ENCODE measurements at regions not wholly inside any gene's neighbourhood (a gene's known extent, or its start where the extent isn't known, plus 50 kb on each side); places are given as distances from the start of the nearest gene placed in this dataset.

DNA sequence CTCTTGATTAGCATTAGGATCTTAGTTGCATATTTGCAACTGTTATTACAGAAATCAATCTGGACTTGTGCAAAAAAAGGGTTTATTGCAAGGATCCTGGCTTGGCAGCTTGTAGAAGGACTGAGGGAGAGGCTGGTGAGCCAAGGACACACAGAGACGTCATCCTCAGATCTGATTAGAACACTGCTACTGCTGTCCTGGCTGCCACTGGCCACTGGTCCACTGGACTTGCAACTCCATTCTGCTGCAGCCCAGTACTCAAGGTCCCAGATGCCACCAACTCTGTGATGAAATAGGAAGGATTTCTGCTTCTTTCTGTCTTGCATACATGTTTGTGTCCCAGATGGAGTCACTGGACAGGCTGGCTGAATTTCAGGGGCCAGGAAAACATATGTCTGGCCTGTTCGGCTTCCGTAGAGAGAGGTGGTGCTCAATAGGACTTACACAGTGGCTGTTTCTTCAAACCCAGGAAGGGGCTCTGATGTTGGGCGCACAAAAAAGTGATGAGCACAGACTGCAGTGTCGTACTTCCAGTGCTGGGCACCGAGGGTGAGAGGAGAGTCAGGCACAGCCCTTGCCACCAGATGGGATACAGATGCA lies 68.9 kb upstream of the SH3PXD2B start:
- no peaks in the 10 kb centered on the region for H3K36me3 ChIP-seq
- peaks cover 0 to 40% (median 17%) of the 10 kb centered on the region in 12 donors for H3K9me3 ChIP-seq
- H3K27ac ChIP-seq, result no peak overlapping the region
- no peak for DNase-seq
- H3K4me3 ChIP-seq, result no peak overlapping the region
- intact Hi-C loops (cut with DNase I), result no loop called here
- TF ChIP-seq POLR2A (IDR thresholded peaks at IDR 0.05), result no peak
- TF ChIP-seq, protein P1, sequence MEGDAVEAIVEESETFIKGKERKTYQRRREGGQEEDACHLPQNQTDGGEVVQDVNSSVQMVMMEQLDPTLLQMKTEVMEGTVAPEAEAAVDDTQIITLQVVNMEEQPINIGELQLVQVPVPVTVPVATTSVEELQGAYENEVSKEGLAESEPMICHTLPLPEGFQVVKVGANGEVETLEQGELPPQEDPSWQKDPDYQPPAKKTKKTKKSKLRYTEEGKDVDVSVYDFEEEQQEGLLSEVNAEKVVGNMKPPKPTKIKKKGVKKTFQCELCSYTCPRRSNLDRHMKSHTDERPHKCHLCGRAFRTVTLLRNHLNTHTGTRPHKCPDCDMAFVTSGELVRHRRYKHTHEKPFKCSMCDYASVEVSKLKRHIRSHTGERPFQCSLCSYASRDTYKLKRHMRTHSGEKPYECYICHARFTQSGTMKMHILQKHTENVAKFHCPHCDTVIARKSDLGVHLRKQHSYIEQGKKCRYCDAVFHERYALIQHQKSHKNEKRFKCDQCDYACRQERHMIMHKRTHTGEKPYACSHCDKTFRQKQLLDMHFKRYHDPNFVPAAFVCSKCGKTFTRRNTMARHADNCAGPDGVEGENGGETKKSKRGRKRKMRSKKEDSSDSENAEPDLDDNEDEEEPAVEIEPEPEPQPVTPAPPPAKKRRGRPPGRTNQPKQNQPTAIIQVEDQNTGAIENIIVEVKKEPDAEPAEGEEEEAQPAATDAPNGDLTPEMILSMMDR (IDR thresholded peaks at IDR 0.05), result no peak
- WGBS, 4 donors, result 92 to 95% (median 95%) methylated on average over 6 of the region's 6 CpGs
- no peaks in the 10 kb centered on the region for H3K27me3 ChIP-seq
- peaks cover 0 to 18% (median 6%) of the 10 kb centered on the region in 12 donors for H3K4me1 ChIP-seq
- peak in 1 of 4 donors; percentile 34 for ATAC-seq

DNA sequence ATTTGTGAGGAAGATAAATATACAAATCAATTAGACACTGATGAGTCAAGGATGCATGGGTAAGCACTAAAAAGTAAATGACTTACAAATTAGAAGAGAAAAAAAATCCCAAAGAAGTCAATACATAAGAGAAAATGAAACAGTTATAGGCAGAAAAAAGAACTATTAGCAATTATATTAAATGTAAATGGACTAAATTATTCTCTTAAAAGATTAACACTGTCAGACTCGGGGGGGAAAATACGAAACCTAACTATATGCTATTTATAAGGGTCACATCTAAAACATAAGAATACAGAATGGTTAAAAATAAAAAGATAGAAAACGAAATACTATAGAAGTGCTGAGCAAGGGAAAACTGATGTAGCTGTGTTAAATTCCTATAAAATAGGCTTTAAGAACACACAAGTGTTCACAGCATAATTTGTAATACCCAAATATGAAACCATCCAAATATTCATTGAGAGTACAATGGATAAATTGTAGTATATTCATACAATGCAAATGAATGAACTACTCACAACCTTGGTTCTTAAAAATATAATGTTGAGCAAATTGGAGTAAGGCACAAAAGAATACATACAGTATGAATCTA lies 67.1 kb upstream of the SH3PXD2B start:
- whole genome bisulfite sequencing, 4 donors, result 85 to 91% (median 90%) methylated on average over 3 of the region's 3 CpGs
- peaks cover 0 to under 1% (median 0%) of the 10 kb centered on the region in 12 donors for H3K4me1 ChIP-seq
- no peak overlapping the region for H3K4me3 ChIP-seq
- DNase-seq, result no peak
- no peaks in the 10 kb centered on the region for H3K27me3 ChIP-seq
- ATAC-seq, result no peak
- no peaks in the 10 kb centered on the region for H3K36me3 ChIP-seq
- peaks cover 0 to 46% (median 17%) of the 10 kb centered on the region in 12 donors for H3K9me3 ChIP-seq
- TF ChIP-seq POLR2A (IDR thresholded peaks at IDR 0.05), result no peak
- TF ChIP-seq, protein P1 (IDR thresholded peaks at IDR 0.05), result no peak
- H3K27ac ChIP-seq, result no peak overlapping the region
- intact Hi-C loops (cut with DNase I), result no loop called here

DNA sequence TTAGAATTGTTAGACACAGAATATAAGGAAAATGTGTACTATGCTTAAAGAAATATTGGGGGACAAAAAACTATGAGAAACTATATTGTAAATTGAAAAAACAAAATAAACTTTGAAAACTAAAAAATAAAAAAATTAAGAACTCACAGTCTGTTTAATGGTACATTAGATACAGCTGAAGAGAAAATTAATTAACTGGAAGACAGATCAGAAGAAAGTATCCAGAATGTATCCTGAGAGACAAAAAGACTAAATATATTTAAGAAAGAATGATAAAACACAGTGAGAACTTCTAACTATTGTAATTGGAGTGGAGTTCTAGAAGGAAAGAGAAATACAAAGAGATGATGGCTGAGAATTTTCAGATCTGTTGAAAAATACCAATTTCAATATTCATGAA lies 57.6 kb upstream of the SH3PXD2B start:
- peaks cover 0 to 28% (median 17%) of the 10 kb centered on the region in 12 donors for H3K9me3 ChIP-seq
- intact Hi-C loops (cut with DNase I), result no loop called here
- ATAC-seq, result no peak
- TF ChIP-seq POLR2A (IDR thresholded peaks at IDR 0.05), result no peak
- peaks cover 0 to 22% (median 9%) of the 10 kb centered on the region in 12 donors for H3K4me1 ChIP-seq
- H3K36me3 ChIP-seq, result no peaks in the 10 kb centered on the region
- DNase-seq, result no peak
- H3K4me3 ChIP-seq, result no peak overlapping the region
- H3K27ac ChIP-seq, result no peak overlapping the region
- H3K27me3 ChIP-seq, result no peaks in the 10 kb centered on the region

DNA sequence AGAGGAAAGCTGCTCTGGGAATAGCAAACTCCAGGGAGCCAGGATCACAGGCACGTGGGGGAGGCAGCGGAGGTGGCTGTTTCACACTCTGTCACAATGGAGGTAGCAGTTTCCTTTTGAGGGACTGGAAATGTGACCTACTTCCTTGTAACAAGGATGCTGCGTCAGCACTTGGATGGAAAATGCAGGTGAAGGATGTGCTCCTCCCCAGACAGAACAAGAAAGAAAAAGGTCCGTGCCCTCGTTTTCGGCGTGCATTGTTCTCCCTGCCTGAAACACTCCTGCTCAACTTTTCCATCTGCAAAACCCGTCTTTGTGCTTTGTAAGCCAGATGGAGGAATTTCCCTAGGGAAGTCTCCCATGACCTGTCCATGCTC lies 55.1 kb upstream of the SH3PXD2B start:
- H3K27ac ChIP-seq, result peak overlapping the region; percentile 28 to 91 (median 78)
- peak; percentile 41 to 85 (median 68) for ATAC-seq
- H3K4me3 ChIP-seq, result no peak overlapping the region
- peaks cover 0 to 34% (median 16%) of the 10 kb centered on the region in 12 donors for H3K4me1 ChIP-seq
- TF ChIP-seq, protein P1 (IDR thresholded peaks at IDR 0.05), result no peak
- TF ChIP-seq POLR2A (IDR thresholded peaks at IDR 0.05), result no peak
- H3K36me3 ChIP-seq, result no peaks in the 10 kb centered on the region
- H3K9me3 ChIP-seq, result peaks cover 0 to 28% (median 17%) of the 10 kb centered on the region in 12 donors
- intact Hi-C loops (cut with DNase I), result loop anchor here in 5 of 10 donors (1.0 to 5.0 kb wide), 4 partner anchors 73 to 88 kb away; no protein-coding TSS in a partner anchor
- 50 to 70% (median 56%) methylated on average over 8 of the region's 8 CpGs for WGBS, 4 donors
- peak in 4 of 5 donors; percentile 70 to 77 (median 76) for DNase-seq
- H3K27me3 ChIP-seq, result no peaks in the 10 kb centered on the region
